GM18508 (cell line): ENCODE measurements at regions not wholly inside any gene's neighbourhood (a gene's known extent, or its start where the extent isn't known, plus 50 kb on each side); places are given as distances from the start of the nearest gene placed in this dataset.

Experiments
- ATAC-seq: cut with Tn5 transposase; IDR thresholded peaks from one replicate; pipeline ENCODE4 v1.9.1; 2021; ENCODE audit warnings: moderate number of reproducible peaks; ENCODE audit not compliant: insufficient read depth, unreplicated experiment

GRCh38 chr18:41758534-41758933 lies 196.5 kb upstream of the PIK3C3 start:
- ATAC-seq = no peak

- no peak for ATAC-seq
These were observed 198.9 kb upstream of the PIK3C3 start for GRCh38 chr18:41756141-41756540.

GRCh38 chr18:41754332-41754731 lies 200.7 kb upstream of the PIK3C3 start:
- ATAC-seq = no peak

- no peak for ATAC-seq
These were observed 201.2 kb upstream of the PIK3C3 start for GRCh38 chr18:41753826-41754225.

- ATAC-seq = no peak
These were observed 202.2 kb upstream of the PIK3C3 start for GRCh38 chr18:41752826-41753225.

GRCh38 chr18:41751652-41752051 lies 203.4 kb upstream of the PIK3C3 start:
- ATAC-seq = no peak

- no peak for ATAC-seq
These were observed 203.9 kb upstream of the PIK3C3 start for GRCh38 chr18:41751161-41751560.

GRCh38 chr18:41747723-41748242 lies 207.3 kb upstream of the PIK3C3 start:
- ATAC-seq = no peak

- no peak for ATAC-seq
These were observed 209.6 kb upstream of the PIK3C3 start for GRCh38 chr18:41745166-41746049.

GRCh38 chr18:41744421-41745030 lies 210.5 kb upstream of the PIK3C3 start:
- ATAC-seq = no peak

GRCh38 chr18:41737218-41737617 lies 217.8 kb upstream of the PIK3C3 start:
- ATAC-seq = no peak

GRCh38 chr18:41734917-41735316 lies 220.1 kb upstream of the PIK3C3 start:
- ATAC-seq = no peak

- no peak for ATAC-seq
These were observed 222.7 kb upstream of the PIK3C3 start for GRCh38 chr18:41732356-41732755.

GRCh38 chr18:41731884-41732283 lies 223.2 kb upstream of the PIK3C3 start:
- no peak for ATAC-seq

- no peak for ATAC-seq
These were observed 230.8 kb upstream of the PIK3C3 start for GRCh38 chr18:41724195-41724594.

- no peak for ATAC-seq
These were observed 233.8 kb upstream of the PIK3C3 start for GRCh38 chr18:41721103-41721790.

GRCh38 chr18:41720226-41720625 lies 234.8 kb upstream of the PIK3C3 start:
- ATAC-seq = no peak

- ATAC-seq = no peak
These were observed 235.2 kb upstream of the PIK3C3 start for GRCh38 chr18:41719808-41720207.

GRCh38 chr18:41714872-41715271 lies 240.2 kb upstream of the PIK3C3 start:
- no peak for ATAC-seq

GRCh38 chr18:41713969-41714825 lies 240.8 kb upstream of the PIK3C3 start:
- no peak for ATAC-seq
